ENCODE measurements at regions not wholly inside any gene's neighbourhood (a gene's known extent, or its start where the extent isn't known, plus 50 kb on each side); places are given as distances from the start of the nearest gene placed in this dataset.

GRCh38 chr16:65773301-65773874, 593.1 kb upstream of the CDH5 start:
- TF ChIP-seq CTCF (IDR thresholded peaks at IDR 0.05; ENCODE audit: low read depth, low read length, poor library complexity, severe bottlenecking) (no peak), EZH2phosphoT487 (IDR thresholded peaks at IDR 0.05; ENCODE audit: borderline replicate concordance, low read length) (no peak)

Data from DOHH2 (cell line).